MM.1S (cell line): ENCODE measurements at regions not wholly inside any gene's neighbourhood (a gene's known extent, or its start where the extent isn't known, plus 50 kb on each side); places are given as distances from the start of the nearest gene placed in this dataset.

ENCODE experiments used
- CTCF ChIP-seq: fragments of 300-600 bp; sonication (generic); IDR thresholded peaks from 2 replicates; pipeline ENCODE4 v1.5.1; 2016; ENCODE audit warnings: antibody characterized with exemption, low read length, mixed read lengths
- EZH2 ChIP-seq: fragments of 300-600 bp; sonication (generic); optimal IDR thresholded peaks from 2 replicates; pipeline ENCODE3; 2017; ENCODE audit warnings: low read depth, mild to moderate bottlenecking, antibody characterized with exemption, low read length, mixed read lengths
- EZH2phosphoT487 ChIP-seq: fragments of 300-600 bp; sonication (generic); IDR thresholded peaks from 2 replicates; pipeline ENCODE4 v1.6.1; 2018; ENCODE audit warnings: antibody characterized with exemption, low read length

- TF ChIP-seq CTCF: no peak
- no peak for TF ChIP-seq EZH2
- TF ChIP-seq EZH2phosphoT487: no peak
Measured at GRCh38 chr1:164902491-164902890, 343.5 kb downstream of the PBX1 start.
